ENCODE measurements at regions not wholly inside any gene's neighbourhood (a gene's known extent, or its start where the extent isn't known, plus 50 kb on each side); places are given as distances from the start of the nearest gene placed in this dataset.

GRCh38 chr12:19627719-19628118 is 188.4 kb downstream of the AEBP2 start:
- ATAC-seq: no peak

DNA sequence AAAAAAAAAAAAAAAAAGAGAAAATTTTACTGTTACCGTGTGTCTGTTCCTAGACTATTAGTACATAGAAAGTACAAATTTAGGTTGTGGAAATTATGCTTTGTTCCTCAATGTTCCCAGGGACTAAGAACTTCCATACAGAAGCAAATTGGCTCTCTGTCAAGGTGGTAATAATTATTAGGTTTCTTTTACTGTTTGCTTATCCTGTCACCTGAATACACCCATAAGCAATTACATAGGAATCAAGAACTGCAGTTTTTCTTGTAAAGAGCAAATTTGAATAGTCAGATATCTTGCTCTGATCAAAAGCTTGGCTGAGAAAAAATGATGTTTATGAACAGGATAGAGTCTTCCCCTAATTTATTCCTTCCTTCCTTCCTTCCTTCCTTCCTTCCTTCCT is 191.2 kb downstream of the AEBP2 start:
- no peak for ATAC-seq

DNA sequence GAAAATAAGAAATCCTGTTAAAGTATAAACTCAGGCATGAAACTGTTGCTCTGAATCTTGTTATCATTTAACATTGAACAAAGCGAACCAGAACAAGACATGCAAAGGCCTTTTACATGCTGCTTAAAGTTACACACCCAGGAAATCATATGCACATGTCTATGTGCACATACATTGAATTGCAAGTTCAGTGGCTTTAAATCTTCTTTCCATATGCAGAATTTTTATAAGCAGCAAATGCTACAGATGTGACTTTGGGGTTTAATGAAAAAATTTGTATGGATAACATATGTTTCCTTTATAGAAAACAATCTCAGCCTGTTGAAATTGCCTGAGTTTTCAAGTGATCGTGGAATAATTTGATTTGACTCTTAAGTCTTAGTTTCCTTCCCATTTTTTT is 193.9 kb downstream of the AEBP2 start:
- no peak for ATAC-seq

GRCh38 chr12:19633641-19634040 is 194.3 kb downstream of the AEBP2 start:
- ATAC-seq: no peak

GRCh38 chr12:19639781-19640415 is 200.6 kb downstream of the AEBP2 start:
- no peak for ATAC-seq

GRCh38 chr12:19641235-19642080 is 202.2 kb downstream of the AEBP2 start:
- no peak for ATAC-seq

DNA sequence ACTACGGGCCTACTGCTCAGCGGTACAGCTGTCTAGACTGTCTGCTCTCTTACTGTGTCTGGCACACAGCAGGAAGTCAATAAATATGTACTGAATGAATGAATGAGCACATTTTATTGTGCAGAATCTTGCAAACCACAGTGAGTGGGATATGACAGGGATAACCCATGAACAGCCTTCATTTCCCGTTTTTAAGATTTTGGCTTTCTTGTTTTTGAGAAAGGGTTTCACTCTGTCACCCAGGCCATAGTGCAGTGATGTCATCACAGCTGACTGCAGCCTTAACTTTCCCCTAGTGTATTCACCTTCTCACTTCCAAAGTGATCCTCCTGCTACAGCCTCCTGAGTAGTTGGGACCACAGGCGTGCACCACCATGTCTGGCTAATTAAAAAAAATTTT is 203.1 kb downstream of the AEBP2 start:
- no peak for ATAC-seq

GRCh38 chr12:19643635-19644034 is 204.3 kb downstream of the AEBP2 start:
- ATAC-seq: peak; percentile 37

GRCh38 chr12:19644571-19644970 is 205.3 kb downstream of the AEBP2 start:
- ATAC-seq: no peak

DNA sequence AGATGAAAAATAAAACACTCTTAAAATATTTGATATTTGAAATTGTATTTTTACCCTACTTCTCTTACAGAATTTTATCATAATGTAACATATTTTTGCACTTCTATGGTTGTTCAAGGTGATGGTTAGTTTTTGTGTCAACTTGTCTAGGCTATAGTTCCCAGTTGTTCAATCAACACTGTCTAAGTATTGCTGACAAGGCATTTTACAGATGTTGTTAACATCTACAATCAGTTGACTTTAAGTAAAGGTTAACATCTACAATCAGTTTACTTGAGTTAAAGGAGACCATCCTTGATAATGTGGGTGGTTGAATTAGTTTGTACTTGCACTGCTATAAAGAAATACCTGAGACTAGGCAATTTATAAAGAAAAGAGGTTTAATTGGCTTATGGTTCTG is 206.5 kb downstream of the AEBP2 start:
- ATAC-seq: no peak

DNA sequence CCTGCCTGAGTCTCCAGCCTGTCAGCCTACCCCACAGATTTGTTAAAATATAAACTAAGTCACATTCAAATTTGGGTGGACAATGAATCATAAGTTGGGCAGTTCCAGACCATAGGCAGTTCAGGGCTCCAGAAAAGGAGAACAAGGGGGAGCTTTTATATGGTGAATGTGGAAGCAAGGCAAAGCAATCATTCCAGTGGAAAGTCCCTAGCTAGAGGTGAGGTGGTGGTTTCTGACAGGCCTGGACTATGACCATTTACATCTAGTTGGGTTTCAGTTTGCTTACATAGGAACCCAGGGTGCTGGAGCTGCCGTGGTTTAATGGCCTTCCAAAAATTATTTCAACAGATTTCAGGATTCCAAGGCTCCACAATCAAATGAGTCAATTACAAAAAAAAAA is 207.3 kb downstream of the AEBP2 start:
- no peak for ATAC-seq

GRCh38 chr12:19647806-19648556 is 208.7 kb downstream of the AEBP2 start:
- no peak for ATAC-seq

- no peak for ATAC-seq
These were observed 209.3 kb downstream of the AEBP2 start for GRCh38 chr12:19648591-19648990.

DNA sequence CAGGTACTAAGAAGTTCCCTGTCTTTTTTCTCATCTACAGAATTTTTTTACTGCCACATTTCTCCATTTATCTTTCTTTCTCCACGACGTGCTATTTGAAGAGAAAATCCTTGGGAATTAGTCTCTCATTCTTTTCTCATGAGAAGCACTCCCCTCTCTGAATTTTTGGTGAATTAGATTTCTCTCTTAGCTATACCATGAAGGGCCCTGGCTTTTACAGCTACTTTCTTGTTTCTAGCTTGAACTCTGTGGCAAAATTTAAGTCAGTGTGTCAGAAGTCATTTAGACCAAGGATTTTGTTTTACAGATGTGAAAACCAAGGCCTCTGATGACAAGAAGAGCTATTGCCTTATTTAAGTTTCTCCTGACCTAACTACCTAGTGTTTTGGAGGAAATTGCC is 213.1 kb downstream of the AEBP2 start:
- ATAC-seq: no peak

DNA sequence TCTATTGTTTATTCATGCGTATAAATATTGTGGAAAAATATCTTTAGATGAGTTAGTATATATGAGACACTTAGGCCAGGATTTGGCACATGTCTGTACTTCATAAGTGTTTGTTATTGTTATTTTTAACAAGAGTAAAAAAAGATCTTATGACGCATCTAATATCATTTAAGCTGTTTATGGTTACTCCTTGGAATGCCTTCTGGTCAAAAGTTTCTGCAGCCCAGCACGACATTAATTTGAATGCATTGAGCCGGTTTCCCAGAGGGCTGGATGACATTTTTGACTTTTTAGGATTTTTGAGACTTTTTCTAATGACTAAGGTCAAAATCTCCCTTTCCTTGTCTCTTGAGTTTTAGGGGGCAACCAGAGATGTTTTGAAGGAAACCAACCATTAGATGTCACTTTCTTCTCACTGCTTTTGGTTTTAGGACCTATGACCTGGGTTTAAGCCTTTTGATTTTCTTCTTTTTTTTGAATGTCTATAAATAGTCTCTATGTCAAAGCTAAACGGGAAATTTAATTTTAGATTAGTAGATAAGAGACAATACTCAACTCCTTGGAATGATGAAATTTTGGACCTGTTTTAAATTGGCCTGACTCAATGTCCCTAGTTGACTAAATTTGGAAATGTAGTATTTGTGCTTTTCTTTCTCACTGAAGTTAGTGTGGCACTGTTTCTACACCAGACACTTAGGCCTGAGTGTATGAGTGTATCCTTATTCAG is 215.5 kb downstream of the AEBP2 start:
- no peak for ATAC-seq

- ATAC-seq: no peak
These were observed 217.9 kb downstream of the AEBP2 start for GRCh38 chr12:19657118-19657731.

GRCh38 chr12:19657732-19658130 is 218.4 kb downstream of the AEBP2 start:
- ATAC-seq: no peak

- no peak for ATAC-seq
These were observed 219.8 kb downstream of the AEBP2 start for GRCh38 chr12:19659086-19659485.

DNA sequence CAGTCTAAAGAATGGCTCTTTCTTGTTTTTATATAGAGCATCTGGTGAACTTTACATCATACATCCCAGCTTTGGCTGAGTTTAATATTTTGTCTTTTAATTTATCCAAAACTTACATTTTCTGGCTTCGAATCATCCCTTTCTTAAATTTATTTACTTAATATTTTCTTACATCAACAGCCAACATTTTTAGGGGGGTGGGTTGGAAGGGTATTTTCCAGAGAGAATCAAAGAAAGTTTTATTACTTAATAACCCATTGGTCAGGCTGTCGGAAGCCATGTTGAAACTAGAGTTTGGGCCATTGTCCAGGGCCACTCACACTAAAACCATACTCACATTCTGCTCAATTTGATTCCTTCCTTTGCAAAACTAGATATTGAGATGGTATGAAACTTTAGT is 220.2 kb downstream of the AEBP2 start:
- ATAC-seq: no peak

- peak; percentile 90 for ATAC-seq
These were observed 226.0 kb downstream of the AEBP2 start for GRCh38 chr12:19665121-19665900.

- ATAC-seq: peak; percentile 10
These were observed 226.8 kb downstream of the AEBP2 start for GRCh38 chr12:19666070-19666469.

DNA sequence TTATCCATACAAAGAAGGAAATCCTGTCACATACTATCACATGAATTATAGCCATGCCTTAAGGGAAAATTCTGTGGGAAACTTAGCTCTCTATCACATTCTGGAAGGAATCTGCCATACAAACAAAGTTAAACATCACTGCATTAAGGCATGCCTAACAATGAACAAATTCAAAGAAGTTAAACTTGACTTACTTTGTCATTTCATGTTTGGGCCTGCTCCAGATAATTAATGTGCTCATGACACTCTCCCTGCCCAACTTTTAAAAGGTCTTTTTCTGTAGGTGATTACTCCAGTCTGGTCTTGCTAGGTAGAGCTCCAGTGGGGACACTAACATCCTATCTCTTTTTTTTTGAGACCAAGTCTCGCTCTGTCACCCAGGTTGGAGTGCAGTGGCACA is 230.5 kb downstream of the AEBP2 start:
- ATAC-seq: peak; percentile 58

All from esophagus mucosa (tissue), 1 donor.